Activated naive CD4-positive, alpha-beta T cell treated with anti-CD3 and anti-CD28 coated beads, Interleukin-2, amount 50 U/mL, for 72 hours (primary cell): ENCODE measurements at regions not wholly inside any gene's neighbourhood (a gene's known extent, or its start where the extent isn't known, plus 50 kb on each side); places are given as distances from the start of the nearest gene placed in this dataset.

Experiments used
- ATAC-seq, 2 donors: fragments of 150-1000 bp; cut with Tn5 transposase; 2 replicates each; pipeline ENCODE4 v1.10.0; 2021; ENCODE audit warnings: mild to moderate bottlenecking in 2 of 2, moderate library complexity in 2 of 2
- DNase-seq, 2 donors: peaks; one replicate each; pipeline ENCODE4 v3.0.0; 2021 to 2022; ENCODE audit warnings: low spot score in 2 of 2
- H3K27ac Mint-ChIP-seq, 2 donors: one replicate each; pipeline ENCODE4 v1.8.0; 2022; ENCODE audit warnings: mild to moderate bottlenecking in 2 of 2, mixed read lengths in 2 of 2
- H3K36me3 Mint-ChIP-seq, 2 donors: one replicate each; pipeline ENCODE4 v1.8.0; 2022; ENCODE audit warnings: mixed read lengths in 2 of 2
- H3K9me3 Mint-ChIP-seq, 2 donors: one replicate each; pipeline ENCODE4 v1.8.0; 2022; ENCODE audit warnings: mixed read lengths in 2 of 2

- DNase-seq: no peak
- Mint-ChIP-seq H3K9me3 (no peaks in the 10 kb centered on the region), H3K36me3 (no peaks in the 10 kb centered on the region), H3K27ac (peak overlapping the region in 1 of 2 donors; percentile 39)
- ATAC-seq: no peak
These were observed 121.4 kb upstream of the HDAC4 start for GRCh38 chr2:239522002-239522739.

- Mint-ChIP-seq H3K36me3 (no peaks in the 10 kb centered on the region), H3K27ac (no peak overlapping the region), H3K9me3 (no peaks in the 10 kb centered on the region)
- ATAC-seq (no peak), DNase-seq (no peak)
These were observed 120.6 kb upstream of the HDAC4 start for GRCh38 chr2:239521518-239521815.

GRCh38 chr2:239520811-239521517, 120.1 kb upstream of the HDAC4 start:
- H3K27ac Mint-ChIP-seq: no peak overlapping the region
- no peaks in the 10 kb centered on the region for H3K9me3 Mint-ChIP-seq

GRCh38 chr2:239519921-239520585, 119.2 kb upstream of the HDAC4 start:
- DNase-seq (no peak), ATAC-seq (no peak)
- H3K27ac Mint-ChIP-seq: no peak overlapping the region
- H3K9me3 Mint-ChIP-seq: no peaks in the 10 kb centered on the region
- no peaks in the 10 kb centered on the region for H3K36me3 Mint-ChIP-seq

More at GRCh38 chr2:239520811-239521517, 120.1 kb upstream of the HDAC4 start:
- ATAC-seq (no peak), DNase-seq (no peak)
- H3K36me3 Mint-ChIP-seq: no peaks in the 10 kb centered on the region

GRCh38 chr2:239519089-239519920, 118.5 kb upstream of the HDAC4 start:
- peak overlapping the region in 1 of 2 donors; percentile 69 for H3K27ac Mint-ChIP-seq

GRCh38 chr2:239518286-239519088, 117.7 kb upstream of the HDAC4 start:
- DNase-seq: no peak
- Mint-ChIP-seq H3K27ac (peak overlapping the region in 1 of 2 donors; percentile 69), H3K9me3 (no peaks in the 10 kb centered on the region), H3K36me3 (no peaks in the 10 kb centered on the region)
- no peak for ATAC-seq

More at GRCh38 chr2:239519089-239519920, 118.5 kb upstream of the HDAC4 start:
- ATAC-seq: no peak
- Mint-ChIP-seq H3K9me3 (no peaks in the 10 kb centered on the region), H3K36me3 (no peaks in the 10 kb centered on the region)
- DNase-seq: no peak

GRCh38 chr2:239517686-239518085, 116.9 kb upstream of the HDAC4 start:
- DNase-seq: no peak
- H3K27ac Mint-ChIP-seq: no peak overlapping the region
- no peaks in the 10 kb centered on the region for H3K36me3 Mint-ChIP-seq
- ATAC-seq: no peak
- H3K9me3 Mint-ChIP-seq: no peaks in the 10 kb centered on the region

GRCh38 chr2:239516954-239517305, 116.1 kb upstream of the HDAC4 start:
- no peak overlapping the region for H3K27ac Mint-ChIP-seq
- no peaks in the 10 kb centered on the region for H3K9me3 Mint-ChIP-seq
- no peaks in the 10 kb centered on the region for H3K36me3 Mint-ChIP-seq
- ATAC-seq (no peak), DNase-seq (no peak)

GRCh38 chr2:239516286-239516953, 115.6 kb upstream of the HDAC4 start:
- Mint-ChIP-seq H3K9me3 (no peaks in the 10 kb centered on the region), H3K27ac (no peak overlapping the region), H3K36me3 (no peaks in the 10 kb centered on the region)
- ATAC-seq (no peak), DNase-seq (no peak)

- DNase-seq: no peak
- H3K27ac Mint-ChIP-seq: no peak overlapping the region
- ATAC-seq: no peak
- no peaks in the 10 kb centered on the region for H3K9me3 Mint-ChIP-seq
- H3K36me3 Mint-ChIP-seq: no peaks in the 10 kb centered on the region
These were observed 114.1 kb upstream of the HDAC4 start for GRCh38 chr2:239514754-239515530.

- Mint-ChIP-seq H3K36me3 (no peaks in the 10 kb centered on the region), H3K9me3 (no peaks in the 10 kb centered on the region), H3K27ac (no peak overlapping the region)
- no peak for DNase-seq
- no peak for ATAC-seq
These were observed 111.2 kb upstream of the HDAC4 start for GRCh38 chr2:239512054-239512453.

GRCh38 chr2:239509373-239510143, 108.7 kb upstream of the HDAC4 start:
- DNase-seq: no peak
- Mint-ChIP-seq H3K27ac (no peak overlapping the region), H3K9me3 (no peaks in the 10 kb centered on the region), H3K36me3 (no peaks in the 10 kb centered on the region)
- no peak for ATAC-seq

GRCh38 chr2:239508261-239508660, 107.4 kb upstream of the HDAC4 start:
- H3K9me3 Mint-ChIP-seq: no peaks in the 10 kb centered on the region
- ATAC-seq (no peak), DNase-seq (no peak)
- H3K27ac Mint-ChIP-seq: no peak overlapping the region
- no peaks in the 10 kb centered on the region for H3K36me3 Mint-ChIP-seq

- DNase-seq (no peak), ATAC-seq (no peak)
- Mint-ChIP-seq H3K27ac (no peak overlapping the region), H3K36me3 (no peaks in the 10 kb centered on the region), H3K9me3 (no peaks in the 10 kb centered on the region)
These were observed 106.9 kb upstream of the HDAC4 start for GRCh38 chr2:239507576-239508258.
